ENCODE measurements at regions not wholly inside any gene's neighbourhood (a gene's known extent, or its start where the extent isn't known, plus 50 kb on each side); places are given as distances from the start of the nearest gene placed in this dataset.
"Not testable (repeated sequence)": the region's sequence is repeated elsewhere in the genome, so short reads cannot be mapped to it uniquely, and the experiment has no call there.

DNA sequence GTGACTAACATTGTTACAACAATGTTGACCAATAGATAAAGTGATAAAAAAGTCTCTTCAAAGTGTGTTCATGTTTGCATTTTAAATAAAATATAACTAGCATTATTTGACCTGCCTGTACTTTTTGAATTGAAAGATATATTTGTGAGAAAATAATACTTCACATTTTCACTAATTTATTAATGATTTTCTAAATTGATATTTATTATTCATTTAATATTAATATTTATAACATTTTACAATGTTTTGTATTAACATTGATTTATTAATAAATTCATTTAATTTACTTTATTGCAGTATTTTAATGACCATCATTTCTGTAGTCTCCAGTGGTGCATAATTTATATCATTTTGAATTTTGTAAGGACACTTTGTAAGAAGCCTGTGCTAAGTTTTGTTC, 150.0 kb upstream of the BET1 start:
- CTCF ChIA-PET = no interaction called here
- POLR2A ChIA-PET = no interaction called here
- no peak for DNase-seq (ENCODE audit: extremely low spot score)
- TF ChIP-seq HDGF (IDR thresholded peaks at IDR 0.05; ENCODE audit: borderline replicate concordance) (no peak), NFRKB (IDR thresholded peaks at IDR 0.05) (no peak), CTBP1 (IDR thresholded peaks at IDR 0.05; ENCODE audit: borderline replicate concordance) (no peak), ELF4 (IDR thresholded peaks at IDR 0.05) (no peak), LEF1 (IDR thresholded peaks at IDR 0.05; ENCODE audit: borderline replicate concordance) (no peak), SP1 (IDR thresholded peaks at IDR 0.05) (no peak), SUZ12 (IDR thresholded peaks at IDR 0.05) (no peak), ZNF384 (IDR thresholded peaks at IDR 0.05) (no peak)
- TF ChIP-seq, protein P1, sequence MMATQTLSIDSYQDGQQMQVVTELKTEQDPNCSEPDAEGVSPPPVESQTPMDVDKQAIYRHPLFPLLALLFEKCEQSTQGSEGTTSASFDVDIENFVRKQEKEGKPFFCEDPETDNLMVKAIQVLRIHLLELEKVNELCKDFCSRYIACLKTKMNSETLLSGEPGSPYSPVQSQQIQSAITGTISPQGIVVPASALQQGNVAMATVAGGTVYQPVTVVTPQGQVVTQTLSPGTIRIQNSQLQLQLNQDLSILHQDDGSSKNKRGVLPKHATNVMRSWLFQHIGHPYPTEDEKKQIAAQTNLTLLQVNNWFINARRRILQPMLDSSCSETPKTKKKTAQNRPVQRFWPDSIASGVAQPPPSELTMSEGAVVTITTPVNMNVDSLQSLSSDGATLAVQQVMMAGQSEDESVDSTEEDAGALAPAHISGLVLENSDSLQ (IDR thresholded peaks at IDR 0.05) = no peak

DNA sequence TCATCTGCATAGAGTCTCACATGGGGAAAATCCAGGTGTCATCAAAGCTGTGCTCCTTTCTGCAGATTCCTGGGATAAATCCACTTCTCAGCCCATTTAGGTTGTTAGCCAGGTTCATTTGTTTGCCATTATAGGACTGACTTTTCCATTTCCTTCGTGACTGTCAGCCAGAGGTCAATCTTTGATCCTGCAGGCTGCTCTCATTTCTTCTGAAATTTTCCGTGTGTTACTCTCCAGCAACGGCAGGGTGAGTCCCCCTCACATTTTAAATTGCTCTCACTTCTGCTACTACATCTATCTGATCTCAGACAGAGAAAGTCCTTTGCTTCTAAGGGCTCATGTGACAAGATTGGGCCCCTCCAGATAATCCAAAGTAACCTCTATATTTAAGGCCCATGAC, 150.7 kb upstream of the BET1 start:
- ChIA-PET POLR2A (no interaction called here), CTCF (interaction anchor here (0.8 kb wide), 1 partner anchor 435 kb away, joined by 3 read pairs; no protein-coding TSS in a partner anchor)
- TF ChIP-seq FOXK2 (IDR thresholded peaks at IDR 0.05) = no peak
- TF ChIP-seq LEF1 (IDR thresholded peaks at IDR 0.05; ENCODE audit: borderline replicate concordance) = no peak
- TF ChIP-seq TARDBP (IDR thresholded peaks at IDR 0.05) = no peak
- TF ChIP-seq FOXM1 (IDR thresholded peaks at IDR 0.05; ENCODE audit: borderline replicate concordance) = no peak
- no peak for TF ChIP-seq ELF4 (IDR thresholded peaks at IDR 0.05)
- TF ChIP-seq BHLHE40 (IDR thresholded peaks at IDR 0.05; ENCODE audit: borderline replicate concordance) = no peak
- TF ChIP-seq CTBP1 (IDR thresholded peaks at IDR 0.05; ENCODE audit: borderline replicate concordance) = no peak
- TF ChIP-seq L3MBTL2 (conservative IDR thresholded peaks at IDR 0.05) = no peak
- DNase-seq (ENCODE audit: extremely low spot score) = no peak

DNA sequence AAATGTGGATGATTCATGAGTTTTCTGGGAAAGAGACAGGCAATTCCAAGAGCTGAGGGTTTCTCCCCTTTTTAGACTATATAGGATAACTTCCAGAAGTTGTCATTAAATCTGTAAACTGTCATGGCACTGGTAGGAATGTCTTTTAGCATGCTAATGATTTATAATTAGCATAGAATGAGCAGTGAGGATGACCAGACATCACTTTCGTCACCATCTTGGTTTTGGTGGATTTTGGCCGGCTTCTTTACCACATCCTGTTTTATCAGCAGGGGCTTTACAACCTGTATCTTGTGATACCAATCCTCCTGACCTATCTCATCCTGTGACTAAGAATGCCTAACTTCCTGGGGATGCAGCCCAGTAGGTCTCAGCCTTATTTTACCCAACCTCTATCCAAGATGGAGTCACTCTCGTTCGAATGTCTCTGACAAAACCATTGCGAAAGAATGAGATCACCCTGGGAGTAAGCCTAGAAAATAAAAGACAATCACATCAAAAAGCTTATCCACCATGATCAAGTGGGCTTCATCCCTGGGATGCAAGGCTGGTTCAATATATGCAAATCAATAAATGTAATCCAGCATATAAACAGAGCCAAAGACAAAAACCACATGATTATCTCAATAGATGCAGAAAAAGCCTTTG, 153.6 kb upstream of the BET1 start:
- DNase-seq (ENCODE audit: extremely low spot score); POLR2A ChIA-PET; CTCF ChIA-PET: not testable (repeated sequence)

DNA sequence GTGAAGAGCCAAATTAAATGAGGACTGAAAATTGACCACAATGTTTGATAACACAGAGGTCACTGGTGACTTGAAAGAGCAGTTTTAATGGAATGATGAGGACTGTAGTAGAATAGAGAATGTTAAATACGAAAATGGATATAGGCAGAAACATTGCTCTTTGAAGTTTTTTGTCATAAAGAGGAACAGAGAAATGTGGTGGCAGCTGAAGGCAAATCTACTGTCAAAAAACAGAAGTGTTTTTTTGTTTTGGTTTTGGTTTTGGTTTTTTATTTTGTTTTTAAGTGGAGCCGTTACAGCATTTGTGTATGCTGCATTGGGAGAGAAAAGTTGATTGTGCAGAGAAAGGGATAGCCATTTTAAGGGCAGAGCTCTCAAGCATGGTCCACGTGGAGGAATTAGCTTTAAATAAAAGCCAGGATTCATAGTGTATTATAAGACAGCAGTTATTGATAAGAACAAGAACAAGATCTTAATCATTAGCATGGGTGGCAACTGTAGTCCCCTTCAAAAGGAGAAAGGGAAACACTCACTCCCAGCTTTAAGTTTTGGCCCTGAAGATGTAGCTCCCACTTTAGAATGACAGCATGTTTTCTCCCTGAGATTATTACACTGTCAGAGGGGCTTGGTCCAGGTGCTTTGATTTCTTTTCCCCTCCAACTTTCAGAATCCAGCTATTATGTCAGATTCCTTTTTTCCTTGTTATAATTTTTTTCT, 156.7 kb upstream of the BET1 start:
- no peak for DNase-seq (ENCODE audit: extremely low spot score)
- CTCF ChIA-PET = no interaction called here
- TF ChIP-seq FOXA1 (IDR thresholded peaks at IDR 0.05) = no peak
- TF ChIP-seq FOXK2 (IDR thresholded peaks at IDR 0.05) = no peak
- TF ChIP-seq FOXM1 (IDR thresholded peaks at IDR 0.05; ENCODE audit: borderline replicate concordance) = no peak
- no peak for TF ChIP-seq LEF1 (IDR thresholded peaks at IDR 0.05; ENCODE audit: borderline replicate concordance)
- TF ChIP-seq HDGF (IDR thresholded peaks at IDR 0.05; ENCODE audit: borderline replicate concordance) = no peak
- TF ChIP-seq, protein P1 (IDR thresholded peaks at IDR 0.05) = no peak
- no peak for TF ChIP-seq NFRKB (IDR thresholded peaks at IDR 0.05)
- TF ChIP-seq BHLHE40 (IDR thresholded peaks at IDR 0.05; ENCODE audit: borderline replicate concordance) = no peak
- no peak for TF ChIP-seq CTBP1 (IDR thresholded peaks at IDR 0.05; ENCODE audit: borderline replicate concordance)
- no peak for TF ChIP-seq ZNF384 (IDR thresholded peaks at IDR 0.05)
- no peak for TF ChIP-seq ELF4 (IDR thresholded peaks at IDR 0.05)
- no peak for TF ChIP-seq TARDBP (IDR thresholded peaks at IDR 0.05)
- TF ChIP-seq SUZ12 (IDR thresholded peaks at IDR 0.05) = no peak
- TF ChIP-seq ARNT (IDR thresholded peaks at IDR 0.05) = no peak
- no peak for TF ChIP-seq L3MBTL2 (conservative IDR thresholded peaks at IDR 0.05)
- POLR2A ChIA-PET = no interaction called here

DNA sequence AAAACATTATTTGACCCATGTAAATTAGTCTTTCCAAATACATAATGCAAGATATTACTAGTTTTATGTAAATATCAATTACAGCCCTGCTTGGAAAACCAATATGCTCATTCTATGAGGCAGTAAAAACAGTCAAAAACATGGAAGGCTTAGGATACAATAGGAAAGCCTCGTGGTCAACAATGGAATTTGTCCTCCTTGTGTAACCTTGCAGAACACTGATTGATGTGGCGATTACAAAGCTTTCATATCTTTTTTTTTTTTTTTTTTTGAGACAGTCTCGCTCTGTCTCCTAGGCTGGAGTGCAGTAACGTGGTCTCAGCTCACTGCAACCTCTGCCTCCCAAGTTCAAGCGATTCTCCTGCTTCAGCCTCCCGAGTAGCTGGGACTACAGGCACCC, 157.3 kb upstream of the BET1 start:
- POLR2A ChIA-PET = no interaction called here
- no peak for DNase-seq (ENCODE audit: extremely low spot score)
- TF ChIP-seq SUZ12 (IDR thresholded peaks at IDR 0.05) (no peak), FOXA1 (IDR thresholded peaks at IDR 0.05) (no peak), FOXK2 (IDR thresholded peaks at IDR 0.05) (no peak), ZNF384 (IDR thresholded peaks at IDR 0.05) (no peak), ELF4 (IDR thresholded peaks at IDR 0.05) (no peak), ARNT (IDR thresholded peaks at IDR 0.05) (no peak), BHLHE40 (IDR thresholded peaks at IDR 0.05; ENCODE audit: borderline replicate concordance) (no peak), LEF1 (IDR thresholded peaks at IDR 0.05; ENCODE audit: borderline replicate concordance) (no peak), HDGF (IDR thresholded peaks at IDR 0.05; ENCODE audit: borderline replicate concordance) (no peak), L3MBTL2 (conservative IDR thresholded peaks at IDR 0.05) (no peak), TARDBP (IDR thresholded peaks at IDR 0.05) (no peak), CTBP1 (IDR thresholded peaks at IDR 0.05; ENCODE audit: borderline replicate concordance) (no peak), SP1 (IDR thresholded peaks at IDR 0.05) (no peak), NFRKB (IDR thresholded peaks at IDR 0.05) (no peak), FOXM1 (IDR thresholded peaks at IDR 0.05; ENCODE audit: borderline replicate concordance) (no peak)
- TF ChIP-seq, protein P1 (IDR thresholded peaks at IDR 0.05) = no peak
- CTCF ChIA-PET = no interaction called here

DNA sequence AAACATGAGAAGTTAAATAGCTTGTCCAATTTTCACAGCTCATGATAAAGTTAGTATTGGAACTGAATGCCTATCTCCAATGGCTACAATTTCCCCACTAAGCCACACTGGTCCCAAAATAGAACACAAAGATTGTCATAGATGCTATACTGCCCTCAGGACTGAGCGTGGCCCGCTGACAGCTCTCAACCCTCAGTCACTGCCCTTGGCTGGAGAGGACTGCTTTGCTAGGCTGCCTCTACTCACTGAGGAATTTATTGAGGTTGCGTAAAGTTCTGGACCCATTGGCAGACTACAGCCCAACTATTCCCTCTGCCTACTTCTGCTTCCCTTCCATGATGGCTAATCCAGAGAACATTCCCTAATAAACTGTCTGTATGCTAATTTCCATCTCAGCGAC, 165.5 kb upstream of the BET1 start:
- TF ChIP-seq SP1 (IDR thresholded peaks at IDR 0.05) = no peak
- TF ChIP-seq HDGF (IDR thresholded peaks at IDR 0.05; ENCODE audit: borderline replicate concordance) = no peak
- TF ChIP-seq, protein P1 (IDR thresholded peaks at IDR 0.05) = no peak
- no peak for TF ChIP-seq LEF1 (IDR thresholded peaks at IDR 0.05; ENCODE audit: borderline replicate concordance)
- TF ChIP-seq FOXM1 (IDR thresholded peaks at IDR 0.05; ENCODE audit: borderline replicate concordance) = no peak
- no peak for TF ChIP-seq SUZ12 (IDR thresholded peaks at IDR 0.05)
- TF ChIP-seq NFRKB (IDR thresholded peaks at IDR 0.05) = no peak
- TF ChIP-seq TARDBP (IDR thresholded peaks at IDR 0.05) = no peak
- no peak for TF ChIP-seq ELF4 (IDR thresholded peaks at IDR 0.05)
- TF ChIP-seq FOXK2 (IDR thresholded peaks at IDR 0.05) = no peak
- TF ChIP-seq ARNT (IDR thresholded peaks at IDR 0.05) = no peak
- no peak for TF ChIP-seq L3MBTL2 (conservative IDR thresholded peaks at IDR 0.05)
- no peak for TF ChIP-seq ZNF384 (IDR thresholded peaks at IDR 0.05)
- TF ChIP-seq FOXA1 (IDR thresholded peaks at IDR 0.05) = no peak
- TF ChIP-seq BHLHE40 (IDR thresholded peaks at IDR 0.05; ENCODE audit: borderline replicate concordance) = no peak
- CTCF ChIA-PET = no interaction called here
- POLR2A ChIA-PET = no interaction called here
- DNase-seq (ENCODE audit: extremely low spot score) = no peak
